HG02852 (cell line): ENCODE measurements at regions not wholly inside any gene's neighbourhood (a gene's known extent, or its start where the extent isn't known, plus 50 kb on each side); places are given as distances from the start of the nearest gene placed in this dataset.

ENCODE experiments used
- ATAC-seq: cut with Tn5 transposase; IDR thresholded peaks from one replicate; pipeline ENCODE4 v1.9.1; 2021; ENCODE audit warnings: mild to moderate bottlenecking, moderate library complexity; ENCODE audit not compliant: unreplicated experiment

GRCh38 chr5:125117566-125117965 is 371.1 kb upstream of the ZNF608 start:
- ATAC-seq: no peak

- ATAC-seq: no peak
Measured at GRCh38 chr5:125120012-125120411, 373.6 kb upstream of the ZNF608 start.

- no peak for ATAC-seq
Measured at GRCh38 chr5:125125031-125125823, 378.8 kb upstream of the ZNF608 start.

- ATAC-seq: no peak
Measured at GRCh38 chr5:125126050-125126449, 379.6 kb upstream of the ZNF608 start.

GRCh38 chr5:125129151-125129806 is 382.8 kb upstream of the ZNF608 start:
- no peak for ATAC-seq

- no peak for ATAC-seq
Measured at GRCh38 chr5:125130591-125130990, 384.2 kb upstream of the ZNF608 start.

- ATAC-seq: no peak
Measured at GRCh38 chr5:125134216-125135081, 388.0 kb upstream of the ZNF608 start.

GRCh38 chr5:125137535-125137934 is 391.1 kb upstream of the ZNF608 start:
- no peak for ATAC-seq

- ATAC-seq: no peak
Measured at GRCh38 chr5:125138266-125138665, 391.8 kb upstream of the ZNF608 start.

GRCh38 chr5:125139590-125139989 is 393.2 kb upstream of the ZNF608 start:
- ATAC-seq: no peak

- ATAC-seq: no peak
Measured at GRCh38 chr5:125140220-125140619, 393.8 kb upstream of the ZNF608 start.

- ATAC-seq: no peak
Measured at GRCh38 chr5:125140855-125141254, 394.4 kb upstream of the ZNF608 start.

- peak; percentile 81 for ATAC-seq
Measured at GRCh38 chr5:125142458-125142857, 396.0 kb upstream of the ZNF608 start.

GRCh38 chr5:125143011-125143410 is 396.6 kb upstream of the ZNF608 start:
- no peak for ATAC-seq

- ATAC-seq: no peak
Measured at GRCh38 chr5:125148076-125148475, 401.6 kb upstream of the ZNF608 start.

GRCh38 chr5:125148706-125149105 is 402.3 kb upstream of the ZNF608 start:
- ATAC-seq: no peak

GRCh38 chr5:125149110-125149509 is 402.7 kb upstream of the ZNF608 start:
- no peak for ATAC-seq

- no peak for ATAC-seq
Measured at GRCh38 chr5:125149527-125149926, 403.1 kb upstream of the ZNF608 start.

- no peak for ATAC-seq
Measured at GRCh38 chr5:125150041-125150669, 403.7 kb upstream of the ZNF608 start.

- ATAC-seq: no peak
Measured at GRCh38 chr5:125151150-125151900, 404.9 kb upstream of the ZNF608 start.
